WTC11 (cell line): ENCODE measurements at regions not wholly inside any gene's neighbourhood (a gene's known extent, or its start where the extent isn't known, plus 50 kb on each side); places are given as distances from the start of the nearest gene placed in this dataset.

ENCODE experiments used
- ATAC-seq: fragments of 200-7000 bp; cut with Tn5 transposase; 2 replicates; pipeline ENCODE4 v1.10.0; 2021; ENCODE audit warnings: mild to moderate bottlenecking, moderate library complexity
- CTCF ChIA-PET: fragments of 300-600 bp; sonication (Branson Sonifier 250); formaldehyde crosslinking; loops from one replicate; lab custom pipeline; 2021; ENCODE audit warnings: antibody characterized with exemption; lab: Charles Lee
- POLR2A ChIA-PET: fragments of 350-600 bp; sonication (Branson Sonifier 250); formaldehyde crosslinking; loops from one replicate; lab custom pipeline; 2021; ENCODE audit warnings: antibody characterized with exemption; lab: Charles Lee
- DNase-seq: peaks from one replicate; pipeline ENCODE4 v3.0.0; 2021; ENCODE audit warnings: low spot score
- H3K27ac Mint-ChIP-seq: 2 replicates; pipeline ENCODE4 v1.8.0; 2021; ENCODE audit warnings: mixed read lengths
- H3K27me3 Mint-ChIP-seq: 2 replicates; pipeline ENCODE4 v1.8.0; 2021; ENCODE audit warnings: low read depth, mild to moderate bottlenecking, moderate library complexity, mixed read lengths
- H3K36me3 Mint-ChIP-seq: 2 replicates; pipeline ENCODE4 v1.8.0; 2021; ENCODE audit warnings: mixed read lengths
- H3K4me1 Mint-ChIP-seq: 2 replicates; pipeline ENCODE4 v1.8.0; 2022; ENCODE audit warnings: mixed read lengths
- H3K4me3 Mint-ChIP-seq: 2 replicates; pipeline ENCODE4 v1.8.0; 2021; ENCODE audit warnings: mild to moderate bottlenecking, moderate library complexity, mixed read lengths
- H3K9me3 Mint-ChIP-seq: 2 replicates; pipeline ENCODE4 v1.8.0; 2021; ENCODE audit warnings: mixed read lengths
- ATF1 ChIP-seq: sonication (generic); formaldehyde crosslinking; IDR thresholded peaks from 2 replicates; pipeline ENCODE4 v1.8.1; 2023; ENCODE audit warnings: mild to moderate bottlenecking, moderate library complexity, missing genetic modification reagents
- EMX1 ChIP-seq: fragments of 250-450 bp; sonication (Bioruptor Pico); IDR thresholded peaks from 2 replicates; pipeline ENCODE4 v1.8.0; 2021; ENCODE audit warnings: mild to moderate bottlenecking
- FOXJ3 ChIP-seq: sonication (generic); formaldehyde crosslinking; IDR thresholded peaks from 2 replicates; pipeline ENCODE4 v1.9.0; 2021; ENCODE audit warnings: missing genetic modification reagents, mild to moderate bottlenecking, borderline replicate concordance
- FOXP1 ChIP-seq: sonication (generic); formaldehyde crosslinking; IDR thresholded peaks from 2 replicates; pipeline ENCODE4 v1.8.0; 2022; ENCODE audit warnings: missing genetic modification reagents, mild to moderate bottlenecking, moderate library complexity, borderline replicate concordance
- GRHL2 ChIP-seq: fragments of 250-450 bp; sonication (Bioruptor Pico); IDR thresholded peaks from 2 replicates; pipeline ENCODE4 v1.8.0; 2022; ENCODE audit warnings: mild to moderate bottlenecking, moderate library complexity; ENCODE audit not compliant: insufficient replicate concordance, severe bottlenecking
- IRF2 ChIP-seq: sonication (generic); formaldehyde crosslinking; IDR thresholded peaks from 2 replicates; pipeline ENCODE4 v1.8.0; 2022; ENCODE audit warnings: low read depth, missing genetic modification reagents, borderline replicate concordance
- MXD4 ChIP-seq: fragments of 250-450 bp; sonication (Bioruptor Pico); IDR thresholded peaks from 2 replicates; pipeline ENCODE4 v1.8.0; 2021; ENCODE audit warnings: mild to moderate bottlenecking, moderate library complexity, borderline replicate concordance
- TEAD4 ChIP-seq: sonication (generic); formaldehyde crosslinking; IDR thresholded peaks from 2 replicates; pipeline ENCODE4 v1.8.0; 2022; ENCODE audit warnings: mild to moderate bottlenecking, missing genetic modification reagents
- ZNF671 ChIP-seq: fragments of 250-450 bp; sonication (Bioruptor Pico); IDR thresholded peaks from 2 replicates; pipeline ENCODE4 v1.8.0; 2021; ENCODE audit warnings: mild to moderate bottlenecking
- TF ChIP-seq, protein P1 (sequence below): fragments of 250-450 bp; sonication (Bioruptor Pico); conservative IDR thresholded peaks from 2 replicates; pipeline ENCODE4 v1.9.0; 2021; ENCODE audit warnings: mild to moderate bottlenecking
- TF ChIP-seq, protein P2 (sequence below): fragments of 250-450 bp; sonication (Bioruptor Pico); IDR thresholded peaks from 2 replicates; pipeline ENCODE4 v1.9.0; 2021; ENCODE audit warnings: moderate library complexity, mild to moderate bottlenecking, inconsistent platforms, borderline replicate concordance
- TF ChIP-seq, protein P3 (sequence below): sonication (generic); formaldehyde crosslinking; IDR thresholded peaks from 2 replicates; pipeline ENCODE4 v1.8.1; 2023; ENCODE audit warnings: mild to moderate bottlenecking, missing genetic modification reagents
- TF ChIP-seq, protein P4 (sequence below): sonication (generic); formaldehyde crosslinking; IDR thresholded peaks from 2 replicates; pipeline ENCODE4 v1.8.1; 2023; ENCODE audit warnings: mild to moderate bottlenecking, missing genetic modification reagents, moderate library complexity
- TF ChIP-seq, protein P5 (sequence below): sonication (generic); formaldehyde crosslinking; IDR thresholded peaks from 2 replicates; pipeline ENCODE4 v1.8.0; 2022; ENCODE audit warnings: mild to moderate bottlenecking, missing genetic modification reagents
- TF ChIP-seq, protein P6 (sequence below): sonication (generic); formaldehyde crosslinking; IDR thresholded peaks from 2 replicates; pipeline ENCODE4 v1.8.0; 2023; ENCODE audit warnings: mild to moderate bottlenecking, missing genetic modification reagents

DNA sequence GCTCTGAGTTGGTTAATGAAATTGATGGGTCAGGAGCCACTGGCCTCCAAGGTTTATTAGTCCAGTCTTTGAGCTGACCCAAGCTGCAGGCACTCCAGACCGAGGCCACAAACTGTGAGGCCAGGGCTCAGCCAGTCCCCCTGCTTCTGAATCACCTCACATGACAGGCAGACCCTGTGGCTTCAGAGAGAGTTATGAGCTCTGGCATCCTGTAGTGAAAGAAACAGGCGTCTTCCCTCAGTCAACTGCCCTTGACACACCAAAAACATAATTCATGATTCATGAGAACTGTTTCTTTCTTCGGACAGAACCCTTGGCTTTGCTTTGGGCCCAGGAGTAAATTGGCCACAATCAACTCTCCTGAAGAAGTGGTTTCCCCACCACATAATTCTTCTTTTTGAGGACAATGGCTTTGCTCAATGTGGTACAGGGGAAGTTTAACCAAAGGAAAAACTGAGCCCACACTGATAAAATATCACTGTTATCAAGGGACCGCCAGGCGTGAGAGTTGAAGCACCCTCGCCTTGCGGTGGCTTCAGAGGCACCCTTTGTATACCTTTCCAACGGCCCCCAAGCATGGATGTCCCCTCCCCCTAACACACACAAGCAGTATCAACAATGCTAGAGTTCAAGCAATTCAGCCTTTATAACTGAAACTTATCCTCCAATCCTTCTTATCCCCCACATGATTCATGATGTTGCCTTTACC, 226.9 kb downstream of the CYRIA start:
- no peaks in the 10 kb centered on the region for H3K9me3 Mint-ChIP-seq
- DNase-seq: no peak
- H3K27me3 Mint-ChIP-seq: no peaks in the 10 kb centered on the region
- H3K27ac Mint-ChIP-seq: no peak overlapping the region
- no peaks in the 10 kb centered on the region for H3K4me1 Mint-ChIP-seq
- H3K36me3 Mint-ChIP-seq: no peaks in the 10 kb centered on the region
- CTCF ChIA-PET: no interaction called here
- POLR2A ChIA-PET: no interaction called here
- no peak for ATAC-seq
- no peak overlapping the region for H3K4me3 Mint-ChIP-seq
- TF ChIP-seq FOXP1 (CRISPR knock-in tag) (no peak), IRF2 (CRISPR knock-in tag) (no peak), TEAD4 (CRISPR knock-in tag) (no peak), ZNF671 (CRISPR knock-in tag) (no peak), EMX1 (CRISPR knock-in tag) (no peak), FOXJ3 (CRISPR knock-in tag) (no peak), GRHL2 (CRISPR knock-in tag) (no peak), ATF1 (CRISPR knock-in tag) (no peak), MXD4 (no peak)
- TF ChIP-seq, protein P1, sequence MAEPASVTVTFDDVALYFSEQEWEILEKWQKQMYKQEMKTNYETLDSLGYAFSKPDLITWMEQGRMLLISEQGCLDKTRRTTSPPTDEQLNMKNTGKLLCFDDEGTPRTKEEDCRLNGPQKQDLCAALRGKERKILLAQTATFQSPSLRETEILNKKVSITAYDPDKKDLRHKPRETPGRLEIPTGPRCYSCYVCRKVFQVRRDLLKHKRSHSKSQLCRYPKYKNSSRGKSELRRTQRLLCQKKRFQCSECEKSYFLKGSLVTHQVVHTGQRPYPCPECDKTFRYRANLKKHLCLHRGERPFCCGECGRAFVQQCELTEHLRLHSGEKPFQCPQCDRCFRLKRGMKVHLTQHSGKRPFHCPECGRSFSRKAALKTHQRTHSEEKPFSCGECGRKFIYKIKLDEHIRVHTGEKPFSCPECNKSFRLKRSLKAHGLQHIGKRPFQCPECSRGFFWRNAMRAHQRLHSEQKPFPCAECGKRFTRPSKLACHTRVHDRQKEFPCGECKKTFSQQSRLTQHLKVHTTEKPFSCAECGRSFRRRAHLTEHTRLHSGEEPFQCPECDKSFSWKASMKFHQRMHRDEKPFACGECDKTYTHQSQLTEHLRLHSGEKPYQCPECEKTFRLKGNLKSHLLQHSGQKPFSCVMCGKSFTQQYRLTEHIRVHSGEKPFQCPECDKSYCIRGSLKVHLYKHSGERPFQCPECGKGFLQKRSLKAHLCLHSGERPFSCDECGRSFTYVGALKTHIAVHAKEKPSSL (CRISPR knock-in tag): no peak
- TF ChIP-seq, protein P2, sequence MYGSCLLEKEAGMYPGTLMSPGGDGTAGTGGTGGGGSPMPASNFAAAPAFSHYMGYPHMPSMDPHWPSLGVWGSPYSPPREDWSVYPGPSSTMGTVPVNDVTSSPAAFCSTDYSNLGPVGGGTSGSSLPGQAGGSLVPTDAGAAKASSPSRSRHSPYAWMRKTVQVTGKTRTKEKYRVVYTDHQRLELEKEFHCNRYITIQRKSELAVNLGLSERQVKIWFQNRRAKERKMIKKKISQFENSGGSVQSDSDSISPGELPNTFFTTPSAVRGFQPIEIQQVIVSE (CRISPR knock-in tag): no peak
- TF ChIP-seq, protein P3, sequence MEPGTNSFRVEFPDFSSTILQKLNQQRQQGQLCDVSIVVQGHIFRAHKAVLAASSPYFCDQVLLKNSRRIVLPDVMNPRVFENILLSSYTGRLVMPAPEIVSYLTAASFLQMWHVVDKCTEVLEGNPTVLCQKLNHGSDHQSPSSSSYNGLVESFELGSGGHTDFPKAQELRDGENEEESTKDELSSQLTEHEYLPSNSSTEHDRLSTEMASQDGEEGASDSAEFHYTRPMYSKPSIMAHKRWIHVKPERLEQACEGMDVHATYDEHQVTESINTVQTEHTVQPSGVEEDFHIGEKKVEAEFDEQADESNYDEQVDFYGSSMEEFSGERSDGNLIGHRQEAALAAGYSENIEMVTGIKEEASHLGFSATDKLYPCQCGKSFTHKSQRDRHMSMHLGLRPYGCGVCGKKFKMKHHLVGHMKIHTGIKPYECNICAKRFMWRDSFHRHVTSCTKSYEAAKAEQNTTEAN (CRISPR knock-in tag): no peak
- TF ChIP-seq, protein P4, sequence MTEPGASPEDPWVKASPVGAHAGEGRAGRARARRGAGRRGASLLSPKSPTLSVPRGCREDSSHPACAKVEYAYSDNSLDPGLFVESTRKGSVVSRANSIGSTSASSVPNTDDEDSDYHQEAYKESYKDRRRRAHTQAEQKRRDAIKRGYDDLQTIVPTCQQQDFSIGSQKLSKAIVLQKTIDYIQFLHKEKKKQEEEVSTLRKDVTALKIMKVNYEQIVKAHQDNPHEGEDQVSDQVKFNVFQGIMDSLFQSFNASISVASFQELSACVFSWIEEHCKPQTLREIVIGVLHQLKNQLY (CRISPR knock-in tag): no peak
- TF ChIP-seq, protein P5, sequence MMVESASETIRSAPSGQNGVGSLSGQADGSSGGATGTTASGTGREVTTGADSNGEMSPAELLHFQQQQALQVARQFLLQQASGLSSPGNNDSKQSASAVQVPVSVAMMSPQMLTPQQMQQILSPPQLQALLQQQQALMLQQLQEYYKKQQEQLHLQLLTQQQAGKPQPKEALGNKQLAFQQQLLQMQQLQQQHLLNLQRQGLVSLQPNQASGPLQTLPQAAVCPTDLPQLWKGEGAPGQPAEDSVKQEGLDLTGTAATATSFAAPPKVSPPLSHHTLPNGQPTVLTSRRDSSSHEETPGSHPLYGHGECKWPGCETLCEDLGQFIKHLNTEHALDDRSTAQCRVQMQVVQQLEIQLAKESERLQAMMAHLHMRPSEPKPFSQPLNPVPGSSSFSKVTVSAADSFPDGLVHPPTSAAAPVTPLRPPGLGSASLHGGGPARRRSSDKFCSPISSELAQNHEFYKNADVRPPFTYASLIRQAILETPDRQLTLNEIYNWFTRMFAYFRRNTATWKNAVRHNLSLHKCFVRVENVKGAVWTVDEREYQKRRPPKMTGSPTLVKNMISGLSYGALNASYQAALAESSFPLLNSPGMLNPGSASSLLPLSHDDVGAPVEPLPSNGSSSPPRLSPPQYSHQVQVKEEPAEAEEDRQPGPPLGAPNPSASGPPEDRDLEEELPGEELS (CRISPR knock-in tag): no peak
- TF ChIP-seq, protein P6, sequence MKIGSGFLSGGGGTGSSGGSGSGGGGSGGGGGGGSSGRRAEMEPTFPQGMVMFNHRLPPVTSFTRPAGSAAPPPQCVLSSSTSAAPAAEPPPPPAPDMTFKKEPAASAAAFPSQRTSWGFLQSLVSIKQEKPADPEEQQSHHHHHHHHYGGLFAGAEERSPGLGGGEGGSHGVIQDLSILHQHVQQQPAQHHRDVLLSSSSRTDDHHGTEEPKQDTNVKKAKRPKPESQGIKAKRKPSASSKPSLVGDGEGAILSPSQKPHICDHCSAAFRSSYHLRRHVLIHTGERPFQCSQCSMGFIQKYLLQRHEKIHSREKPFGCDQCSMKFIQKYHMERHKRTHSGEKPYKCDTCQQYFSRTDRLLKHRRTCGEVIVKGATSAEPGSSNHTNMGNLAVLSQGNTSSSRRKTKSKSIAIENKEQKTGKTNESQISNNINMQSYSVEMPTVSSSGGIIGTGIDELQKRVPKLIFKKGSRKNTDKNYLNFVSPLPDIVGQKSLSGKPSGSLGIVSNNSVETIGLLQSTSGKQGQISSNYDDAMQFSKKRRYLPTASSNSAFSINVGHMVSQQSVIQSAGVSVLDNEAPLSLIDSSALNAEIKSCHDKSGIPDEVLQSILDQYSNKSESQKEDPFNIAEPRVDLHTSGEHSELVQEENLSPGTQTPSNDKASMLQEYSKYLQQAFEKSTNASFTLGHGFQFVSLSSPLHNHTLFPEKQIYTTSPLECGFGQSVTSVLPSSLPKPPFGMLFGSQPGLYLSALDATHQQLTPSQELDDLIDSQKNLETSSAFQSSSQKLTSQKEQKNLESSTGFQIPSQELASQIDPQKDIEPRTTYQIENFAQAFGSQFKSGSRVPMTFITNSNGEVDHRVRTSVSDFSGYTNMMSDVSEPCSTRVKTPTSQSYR (CRISPR knock-in tag): no peak
